Endodermal cell (in vitro differentiated cells): ENCODE measurements at regions not wholly inside any gene's neighbourhood (a gene's known extent, or its start where the extent isn't known, plus 50 kb on each side); places are given as distances from the start of the nearest gene placed in this dataset.
A peak's percentile ranks its signal among the peaks of the same experiment; 100 is the strongest.

Experiments
- DNase-seq: peaks from one replicate; pipeline ENCODE4 v3.0.0-alpha.2; 2017
- H3K27ac ChIP-seq: 2 replicates; pipeline ENCODE4 v1.5.1; 2013; ENCODE audit warnings: mild to moderate bottlenecking, low read depth, low read length, moderate library complexity
- H3K27me3 ChIP-seq: 2 replicates; pipeline ENCODE4 v1.6.1; 2013; ENCODE audit warnings: mild to moderate bottlenecking, low read length, moderate library complexity; ENCODE audit not compliant: insufficient read depth, control insufficient read depth, poor library complexity, severe bottlenecking
- H3K36me3 ChIP-seq: 2 replicates; pipeline ENCODE4 v1.7.0; 2013; ENCODE audit warnings: mild to moderate bottlenecking, low read length, moderate library complexity; ENCODE audit not compliant: control insufficient read depth, insufficient read depth
- H3K4me1 ChIP-seq: one replicate; pipeline ENCODE4 v1.7.0; 2013; ENCODE audit warnings: low read length; ENCODE audit not compliant: control insufficient read depth, insufficient read depth
- H3K4me3 ChIP-seq: 2 replicates; pipeline ENCODE4 v1.5.1; 2013; ENCODE audit warnings: mild to moderate bottlenecking, low read length, moderate library complexity
- H3K9ac ChIP-seq: 2 replicates; pipeline ENCODE4 v1.6.1; 2013; ENCODE audit warnings: mild to moderate bottlenecking, low read length, moderate library complexity; ENCODE audit not compliant: poor library complexity, severe bottlenecking; ENCODE audit errors: extremely low read depth
- H3K9me3 ChIP-seq: 2 replicates; pipeline ENCODE4 v1.6.1; 2013; ENCODE audit warnings: mild to moderate bottlenecking, low read length, moderate library complexity; ENCODE audit not compliant: control insufficient read depth
- H3K27ac Mint-ChIP-seq: 2 replicates; pipeline ENCODE4 v1.8.0; 2020; ENCODE audit warnings: mixed read lengths
- H3K27me3 Mint-ChIP-seq: 2 replicates; pipeline ENCODE4 v1.8.0; 2021; ENCODE audit warnings: mild to moderate bottlenecking, mixed read lengths; ENCODE audit not compliant: insufficient read depth
- H3K36me3 Mint-ChIP-seq: 2 replicates; pipeline ENCODE4 v1.8.0; 2020; ENCODE audit warnings: low read depth, mixed read lengths
- H3K4me1 Mint-ChIP-seq: 2 replicates; pipeline ENCODE4 v1.8.0; 2020; ENCODE audit warnings: mixed read lengths
- H3K4me3 Mint-ChIP-seq: 2 replicates; pipeline ENCODE4 v1.8.0; 2020; ENCODE audit warnings: mild to moderate bottlenecking, moderate library complexity, mixed read lengths
- H3K9me3 Mint-ChIP-seq: 2 replicates; pipeline ENCODE4 v1.8.0; 2020; ENCODE audit warnings: mild to moderate bottlenecking, mixed read lengths
- CTCF ChIP-seq: fragments of 200-600 bp; sonication (generic); conservative IDR thresholded peaks from 2 replicates; pipeline ENCODE4 v1.5.0; 2021; ENCODE audit warnings: antibody characterized with exemption, mild to moderate bottlenecking
- WGBS, 2 experiments: methylation state at CpG; one replicate each; pipeline versions ENCODE4 v1.1.5 to v1.1.7; 2013; ENCODE audit warnings: missing lambda C conversion rate in 2 of 2, mixed read lengths in 1 of 2; ENCODE audit not compliant: insufficient coverage in 1 of 2, insufficient read length in 1 of 2; 5-methylcytosine and 5-hydroxymethylcytosine counted together

- Histone ChIP-seq H3K4me3 (no peak overlapping the region), H3K4me1 (no peaks in the 10 kb centered on the region), H3K9ac (no peak overlapping the region), H3K36me3 (no peaks in the 10 kb centered on the region), H3K27ac (no peak overlapping the region), H3K9me3 (no peaks in the 10 kb centered on the region), H3K27me3 (no peaks in the 10 kb centered on the region)
- no peak for TF ChIP-seq CTCF
- Mint-ChIP-seq H3K4me1 (no peaks in the 10 kb centered on the region), H3K4me3 (no peak overlapping the region), H3K27me3 (peaks cover 22% of the 10 kb centered on the region), H3K9me3 (no peaks in the 10 kb centered on the region), H3K27ac (no peak overlapping the region), H3K36me3 (no peaks in the 10 kb centered on the region)
- 91 to 98% methylated on average over 11 of the region's 11 CpGs for WGBS, 2 experiments
- DNase-seq, result no peak
These were observed 113.5 kb upstream of the ZNF678 start for GRCh38 chr1:227449741-227450441.

GRCh38 chr1:227449051-227449450, 114.3 kb upstream of the ZNF678 start:
- Histone ChIP-seq H3K9ac (no peak overlapping the region), H3K4me1 (no peaks in the 10 kb centered on the region), H3K27me3 (no peaks in the 10 kb centered on the region), H3K4me3 (no peak overlapping the region), H3K9me3 (no peaks in the 10 kb centered on the region), H3K36me3 (no peaks in the 10 kb centered on the region), H3K27ac (no peak overlapping the region)
- peaks cover 18% of the 10 kb centered on the region for H3K27me3 Mint-ChIP-seq
- peak; percentile 75 for TF ChIP-seq CTCF
- DNase-seq, result peak; percentile 83
- no peaks in the 10 kb centered on the region for H3K4me1 Mint-ChIP-seq
- no peak overlapping the region for H3K4me3 Mint-ChIP-seq
- 48 to 57% methylated on average over 5 to 6 of the region's 6 CpGs for WGBS, 2 experiments
- no peaks in the 10 kb centered on the region for H3K9me3 Mint-ChIP-seq
- no peaks in the 10 kb centered on the region for H3K36me3 Mint-ChIP-seq
- no peak overlapping the region for H3K27ac Mint-ChIP-seq

- Histone ChIP-seq H3K9me3 (no peaks in the 10 kb centered on the region), H3K27ac (no peak overlapping the region), H3K4me3 (no peak overlapping the region), H3K4me1 (no peaks in the 10 kb centered on the region), H3K36me3 (no peaks in the 10 kb centered on the region), H3K27me3 (no peaks in the 10 kb centered on the region), H3K9ac (no peak overlapping the region)
- H3K9me3 Mint-ChIP-seq, result no peaks in the 10 kb centered on the region
- H3K4me3 Mint-ChIP-seq, result peak overlapping the region; percentile 47
- no peaks in the 10 kb centered on the region for H3K4me1 Mint-ChIP-seq
- TF ChIP-seq CTCF, result peak; percentile 77
- peaks cover 18% of the 10 kb centered on the region for H3K27me3 Mint-ChIP-seq
- peak; percentile 87 for DNase-seq
- WGBS, 2 experiments, result 91 to 93% methylated on average over 25 of the region's 25 CpGs
- H3K27ac Mint-ChIP-seq, result no peak overlapping the region
- H3K36me3 Mint-ChIP-seq, result no peaks in the 10 kb centered on the region
These were observed 115.8 kb upstream of the ZNF678 start for GRCh38 chr1:227447531-227447990.
